GM12878 (cell line): ENCODE measurements at regions not wholly inside any gene's neighbourhood (a gene's known extent, or its start where the extent isn't known, plus 50 kb on each side); places are given as distances from the start of the nearest gene placed in this dataset.

Experiments used
- JUNB ChIP-seq: IDR thresholded peaks from 2 replicates; pipeline ENCODE4 v1.6.1; 2016; ENCODE audit warnings: antibody characterized with exemption, mild to moderate bottlenecking
- PML ChIP-seq: IDR thresholded peaks from 2 replicates; pipeline ENCODE4 v1.6.1; 2012; ENCODE audit warnings: low read length, inconsistent platforms
- RCOR1 ChIP-seq: conservative IDR thresholded peaks from 2 replicates; pipeline ENCODE4 v1.6.1; 2012; ENCODE audit warnings: low read depth, low read length, improper control_type of control experiment
- SREBF1 ChIP-seq: IDR thresholded peaks from 2 replicates; pipeline ENCODE4 v1.6.1; 2012; ENCODE audit warnings: mild to moderate bottlenecking, low read length
- TF ChIP-seq, protein P1 (sequence below): IDR thresholded peaks from 2 replicates; pipeline ENCODE4 v1.6.1; 2012; ENCODE audit warnings: mild to moderate bottlenecking, low read depth, low read length
- TF ChIP-seq, protein P2 (sequence below): fragments of 450-650 bp; IDR thresholded peaks from 2 replicates; pipeline ENCODE4 v1.6.1; 2017; ENCODE audit warnings: mild to moderate bottlenecking, moderate library complexity

DNA sequence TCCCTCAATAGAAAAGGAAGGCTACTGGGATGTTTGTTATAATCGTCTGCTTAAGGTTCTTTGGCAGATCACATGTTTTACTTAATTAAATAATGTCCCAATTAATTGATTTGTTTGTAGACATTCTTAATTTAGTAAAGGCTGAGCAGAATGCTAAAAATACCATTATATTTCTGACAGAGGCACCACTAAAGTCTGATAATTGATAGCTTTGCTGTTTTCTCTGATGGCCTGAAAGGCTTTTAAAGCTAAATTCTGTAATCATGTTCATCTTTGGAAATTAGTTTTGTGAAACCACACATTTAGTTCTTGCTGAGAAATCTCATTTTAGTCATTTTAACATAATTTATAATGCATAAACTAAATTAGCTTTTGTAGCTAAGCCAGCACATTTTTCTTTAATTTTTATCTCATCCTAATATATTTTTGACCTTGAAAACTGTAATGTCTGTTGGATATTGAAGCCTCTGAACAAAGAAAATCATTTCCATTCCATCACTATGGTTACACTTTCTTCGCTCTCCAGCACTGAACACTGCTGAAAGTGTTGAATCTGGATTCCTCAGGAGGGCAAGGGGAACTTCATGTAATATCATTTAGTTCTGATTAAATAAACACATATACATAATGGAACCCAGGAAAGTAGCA lies 329.4 kb downstream of the ELAVL2 start (continued):
- TF ChIP-seq, protein P1, sequence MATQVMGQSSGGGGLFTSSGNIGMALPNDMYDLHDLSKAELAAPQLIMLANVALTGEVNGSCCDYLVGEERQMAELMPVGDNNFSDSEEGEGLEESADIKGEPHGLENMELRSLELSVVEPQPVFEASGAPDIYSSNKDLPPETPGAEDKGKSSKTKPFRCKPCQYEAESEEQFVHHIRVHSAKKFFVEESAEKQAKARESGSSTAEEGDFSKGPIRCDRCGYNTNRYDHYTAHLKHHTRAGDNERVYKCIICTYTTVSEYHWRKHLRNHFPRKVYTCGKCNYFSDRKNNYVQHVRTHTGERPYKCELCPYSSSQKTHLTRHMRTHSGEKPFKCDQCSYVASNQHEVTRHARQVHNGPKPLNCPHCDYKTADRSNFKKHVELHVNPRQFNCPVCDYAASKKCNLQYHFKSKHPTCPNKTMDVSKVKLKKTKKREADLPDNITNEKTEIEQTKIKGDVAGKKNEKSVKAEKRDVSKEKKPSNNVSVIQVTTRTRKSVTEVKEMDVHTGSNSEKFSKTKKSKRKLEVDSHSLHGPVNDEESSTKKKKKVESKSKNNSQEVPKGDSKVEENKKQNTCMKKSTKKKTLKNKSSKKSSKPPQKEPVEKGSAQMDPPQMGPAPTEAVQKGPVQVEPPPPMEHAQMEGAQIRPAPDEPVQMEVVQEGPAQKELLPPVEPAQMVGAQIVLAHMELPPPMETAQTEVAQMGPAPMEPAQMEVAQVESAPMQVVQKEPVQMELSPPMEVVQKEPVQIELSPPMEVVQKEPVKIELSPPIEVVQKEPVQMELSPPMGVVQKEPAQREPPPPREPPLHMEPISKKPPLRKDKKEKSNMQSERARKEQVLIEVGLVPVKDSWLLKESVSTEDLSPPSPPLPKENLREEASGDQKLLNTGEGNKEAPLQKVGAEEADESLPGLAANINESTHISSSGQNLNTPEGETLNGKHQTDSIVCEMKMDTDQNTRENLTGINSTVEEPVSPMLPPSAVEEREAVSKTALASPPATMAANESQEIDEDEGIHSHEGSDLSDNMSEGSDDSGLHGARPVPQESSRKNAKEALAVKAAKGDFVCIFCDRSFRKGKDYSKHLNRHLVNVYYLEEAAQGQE = no peak
- TF ChIP-seq PML (no peak), JUNB (no peak), RCOR1 (no peak), SREBF1 (no peak)
- TF ChIP-seq, protein P2, sequence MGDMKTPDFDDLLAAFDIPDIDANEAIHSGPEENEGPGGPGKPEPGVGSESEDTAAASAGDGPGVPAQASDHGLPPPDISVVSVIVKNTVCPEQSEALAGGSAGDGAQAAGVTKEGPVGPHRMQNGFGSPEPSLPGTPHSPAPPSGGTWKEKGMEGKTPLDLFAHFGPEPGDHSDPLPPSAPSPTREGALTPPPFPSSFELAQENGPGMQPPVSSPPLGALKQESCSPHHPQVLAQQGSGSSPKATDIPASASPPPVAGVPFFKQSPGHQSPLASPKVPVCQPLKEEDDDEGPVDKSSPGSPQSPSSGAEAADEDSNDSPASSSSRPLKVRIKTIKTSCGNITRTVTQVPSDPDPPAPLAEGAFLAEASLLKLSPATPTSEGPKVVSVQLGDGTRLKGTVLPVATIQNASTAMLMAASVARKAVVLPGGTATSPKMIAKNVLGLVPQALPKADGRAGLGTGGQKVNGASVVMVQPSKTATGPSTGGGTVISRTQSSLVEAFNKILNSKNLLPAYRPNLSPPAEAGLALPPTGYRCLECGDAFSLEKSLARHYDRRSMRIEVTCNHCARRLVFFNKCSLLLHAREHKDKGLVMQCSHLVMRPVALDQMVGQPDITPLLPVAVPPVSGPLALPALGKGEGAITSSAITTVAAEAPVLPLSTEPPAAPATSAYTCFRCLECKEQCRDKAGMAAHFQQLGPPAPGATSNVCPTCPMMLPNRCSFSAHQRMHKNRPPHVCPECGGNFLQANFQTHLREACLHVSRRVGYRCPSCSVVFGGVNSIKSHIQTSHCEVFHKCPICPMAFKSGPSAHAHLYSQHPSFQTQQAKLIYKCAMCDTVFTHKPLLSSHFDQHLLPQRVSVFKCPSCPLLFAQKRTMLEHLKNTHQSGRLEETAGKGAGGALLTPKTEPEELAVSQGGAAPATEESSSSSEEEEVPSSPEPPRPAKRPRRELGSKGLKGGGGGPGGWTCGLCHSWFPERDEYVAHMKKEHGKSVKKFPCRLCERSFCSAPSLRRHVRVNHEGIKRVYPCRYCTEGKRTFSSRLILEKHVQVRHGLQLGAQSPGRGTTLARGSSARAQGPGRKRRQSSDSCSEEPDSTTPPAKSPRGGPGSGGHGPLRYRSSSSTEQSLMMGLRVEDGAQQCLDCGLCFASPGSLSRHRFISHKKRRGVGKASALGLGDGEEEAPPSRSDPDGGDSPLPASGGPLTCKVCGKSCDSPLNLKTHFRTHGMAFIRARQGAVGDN = no peak
